MM.1S (cell line): ENCODE measurements at regions not wholly inside any gene's neighbourhood (a gene's known extent, or its start where the extent isn't known, plus 50 kb on each side); places are given as distances from the start of the nearest gene placed in this dataset.

Source experiments
- DNase-seq: peaks from one replicate; pipeline ENCODE4 v3.0.0-alpha.2; 2015
- H2AFZ ChIP-seq: fragments of 300-600 bp; sonication (generic); 2 replicates; pipeline ENCODE4 v1.6.0; 2016; ENCODE audit warnings: antibody characterized with exemption, low read length
- H3F3A ChIP-seq: fragments of 300-600 bp; sonication (generic); 2 replicates; pipeline ENCODE4 v1.6.1; 2016; ENCODE audit warnings: mild to moderate bottlenecking, antibody characterized with exemption, low read length, moderate library complexity, mixed read lengths; ENCODE audit not compliant: insufficient read depth
- H3K27ac ChIP-seq: fragments of 300-600 bp; sonication (generic); 2 replicates; pipeline ENCODE4 v1.5.1; 2016; ENCODE audit warnings: mild to moderate bottlenecking, low read length
- H3K27me3 ChIP-seq: fragments of 300-600 bp; sonication (generic); replicated peaks from 2 replicates; pipeline ENCODE4 v1.6.0; 2016; ENCODE audit warnings: low read length; ENCODE audit not compliant: insufficient read depth
- H3K36me3 ChIP-seq: fragments of 300-600 bp; sonication (generic); replicated peaks from 2 replicates; pipeline ENCODE4 v1.6.1; 2016; ENCODE audit warnings: mild to moderate bottlenecking, low read length, mixed read lengths; ENCODE audit not compliant: insufficient read depth
- H3K4me1 ChIP-seq: fragments of 300-600 bp; sonication (generic); 2 replicates; pipeline ENCODE4 v1.6.1; 2016; ENCODE audit warnings: low read length, mixed read lengths
- H3K4me2 ChIP-seq: fragments of 300-600 bp; sonication (generic); 2 replicates; pipeline ENCODE4 v1.6.0; 2016; ENCODE audit warnings: low read depth, low read length
- H3K4me3 ChIP-seq: fragments of 300-600 bp; sonication (generic); 2 replicates; pipeline ENCODE4 v1.5.1; 2016; ENCODE audit warnings: low read length, mixed read lengths
- H3K79me2 ChIP-seq: fragments of 300-600 bp; sonication (generic); 2 replicates; pipeline ENCODE4 v1.6.1; 2016; ENCODE audit warnings: mixed run types, low read length, mixed read lengths
- H3K9ac ChIP-seq: fragments of 300-600 bp; sonication (generic); 2 replicates; pipeline ENCODE4 v1.6.1; 2016; ENCODE audit warnings: low read length, mixed read lengths
- H3K9me2 ChIP-seq: fragments of 300-600 bp; sonication (generic); replicated peaks from 2 replicates; pipeline ENCODE4 v1.6.1; 2016; ENCODE audit warnings: mild to moderate bottlenecking, low read length, mixed read lengths; ENCODE audit not compliant: insufficient read depth
- H3K9me3 ChIP-seq: fragments of 300-600 bp; sonication (generic); replicated peaks from 2 replicates; pipeline ENCODE4 v1.6.1; 2016; ENCODE audit warnings: mild to moderate bottlenecking, low read length, mixed read lengths; ENCODE audit not compliant: insufficient read depth
- H4K20me1 ChIP-seq: fragments of 300-600 bp; sonication (generic); 2 replicates; pipeline ENCODE4 v1.6.1; 2016; ENCODE audit warnings: mild to moderate bottlenecking, low read length, moderate library complexity, mixed read lengths; ENCODE audit not compliant: insufficient read depth
- EZH2 ChIP-seq: fragments of 300-600 bp; sonication (generic); optimal IDR thresholded peaks from 2 replicates; pipeline ENCODE3; 2017; ENCODE audit warnings: low read depth, mild to moderate bottlenecking, antibody characterized with exemption, low read length, mixed read lengths
- EZH2phosphoT487 ChIP-seq: fragments of 300-600 bp; sonication (generic); IDR thresholded peaks from 2 replicates; pipeline ENCODE4 v1.6.1; 2018; ENCODE audit warnings: antibody characterized with exemption, low read length
- TF ChIP-seq, protein P1 (sequence below): fragments of 300-600 bp; sonication (generic); IDR thresholded peaks from 2 replicates; pipeline ENCODE4 v1.5.1; 2016; ENCODE audit warnings: antibody characterized with exemption, low read length, mixed read lengths

GRCh38 chr4:98803251-98803650 lies 125.7 kb downstream of the EIF4E start:
- Histone ChIP-seq H3K36me3 (no peaks in the 10 kb centered on the region), H3K4me2 (no peak overlapping the region), H3F3A (no peaks in the 10 kb centered on the region), H3K4me3 (no peak overlapping the region), H3K79me2 (no peaks in the 10 kb centered on the region), H3K9me2 (no peaks in the 10 kb centered on the region), H2AFZ (no peak overlapping the region), H3K9ac (no peak overlapping the region), H3K27me3 (no peaks in the 10 kb centered on the region), H4K20me1 (no peaks in the 10 kb centered on the region), H3K27ac (no peak overlapping the region), H3K4me1 (no peaks in the 10 kb centered on the region), H3K9me3 (no peaks in the 10 kb centered on the region)
- TF ChIP-seq EZH2: no peak
- no peak for TF ChIP-seq EZH2phosphoT487
- TF ChIP-seq, protein P1, sequence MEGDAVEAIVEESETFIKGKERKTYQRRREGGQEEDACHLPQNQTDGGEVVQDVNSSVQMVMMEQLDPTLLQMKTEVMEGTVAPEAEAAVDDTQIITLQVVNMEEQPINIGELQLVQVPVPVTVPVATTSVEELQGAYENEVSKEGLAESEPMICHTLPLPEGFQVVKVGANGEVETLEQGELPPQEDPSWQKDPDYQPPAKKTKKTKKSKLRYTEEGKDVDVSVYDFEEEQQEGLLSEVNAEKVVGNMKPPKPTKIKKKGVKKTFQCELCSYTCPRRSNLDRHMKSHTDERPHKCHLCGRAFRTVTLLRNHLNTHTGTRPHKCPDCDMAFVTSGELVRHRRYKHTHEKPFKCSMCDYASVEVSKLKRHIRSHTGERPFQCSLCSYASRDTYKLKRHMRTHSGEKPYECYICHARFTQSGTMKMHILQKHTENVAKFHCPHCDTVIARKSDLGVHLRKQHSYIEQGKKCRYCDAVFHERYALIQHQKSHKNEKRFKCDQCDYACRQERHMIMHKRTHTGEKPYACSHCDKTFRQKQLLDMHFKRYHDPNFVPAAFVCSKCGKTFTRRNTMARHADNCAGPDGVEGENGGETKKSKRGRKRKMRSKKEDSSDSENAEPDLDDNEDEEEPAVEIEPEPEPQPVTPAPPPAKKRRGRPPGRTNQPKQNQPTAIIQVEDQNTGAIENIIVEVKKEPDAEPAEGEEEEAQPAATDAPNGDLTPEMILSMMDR: no peak
- DNase-seq: no peak

DNA sequence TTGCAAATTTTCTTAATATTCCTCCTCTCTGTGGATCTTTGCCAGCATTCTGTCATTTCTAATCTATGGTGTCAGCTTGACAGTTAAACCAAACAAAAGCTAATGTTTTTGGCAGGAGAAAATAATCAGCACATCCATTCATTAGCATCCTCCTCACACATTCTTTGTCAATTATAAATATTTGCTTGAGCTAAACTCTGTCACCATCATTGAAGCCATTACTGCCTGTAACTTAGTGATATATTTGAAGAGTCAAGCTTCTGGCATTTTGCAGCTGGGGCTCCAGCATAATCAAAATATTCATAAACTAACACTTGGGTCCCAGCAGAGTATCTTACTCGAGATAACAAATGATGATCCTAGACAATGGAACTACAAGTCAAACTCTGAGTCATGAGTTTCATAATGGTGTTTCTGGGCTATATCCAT lies 126.1 kb downstream of the EIF4E start:
- Histone ChIP-seq H3F3A (no peaks in the 10 kb centered on the region), H4K20me1 (no peaks in the 10 kb centered on the region), H3K9me3 (no peaks in the 10 kb centered on the region), H3K4me3 (no peak overlapping the region), H3K9ac (no peak overlapping the region), H3K27me3 (no peaks in the 10 kb centered on the region), H3K4me1 (no peaks in the 10 kb centered on the region), H3K36me3 (no peaks in the 10 kb centered on the region), H3K27ac (no peak overlapping the region), H3K79me2 (no peaks in the 10 kb centered on the region), H3K9me2 (no peaks in the 10 kb centered on the region), H2AFZ (no peak overlapping the region), H3K4me2 (no peak overlapping the region)
- no peak for DNase-seq
- TF ChIP-seq EZH2phosphoT487: no peak
- TF ChIP-seq EZH2: no peak
- TF ChIP-seq, protein P1: no peak

DNA sequence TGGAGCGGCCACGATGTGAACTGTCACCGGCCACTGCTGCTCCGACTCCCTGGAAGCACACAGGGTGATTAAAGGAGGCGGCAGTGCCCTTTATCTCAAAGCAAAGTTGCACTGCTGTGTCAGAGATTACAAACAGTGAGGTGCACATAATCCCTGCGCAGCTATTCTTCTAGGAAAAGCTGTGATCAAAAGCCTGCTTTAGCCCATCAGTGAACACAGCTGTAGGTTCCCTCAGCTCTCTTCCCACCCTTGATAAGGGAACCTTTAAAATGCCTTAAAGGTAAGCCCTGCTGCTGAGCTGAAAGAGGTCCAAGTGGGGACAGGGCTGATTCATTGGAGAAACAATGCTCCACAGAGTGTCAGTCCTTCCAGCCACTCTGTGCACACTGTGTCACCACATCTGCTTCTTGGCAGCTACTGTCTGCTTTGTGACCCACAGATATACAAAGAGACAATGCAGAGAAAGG lies 127.6 kb downstream of the EIF4E start:
- no peaks in the 10 kb centered on the region for H3F3A ChIP-seq
- no peak overlapping the region for H3K27ac ChIP-seq
- no peak for TF ChIP-seq EZH2phosphoT487
- no peaks in the 10 kb centered on the region for H4K20me1 ChIP-seq
- H3K4me1 ChIP-seq: no peaks in the 10 kb centered on the region
- no peaks in the 10 kb centered on the region for H3K36me3 ChIP-seq
- H3K9me3 ChIP-seq: no peaks in the 10 kb centered on the region
- no peaks in the 10 kb centered on the region for H3K27me3 ChIP-seq
- no peaks in the 10 kb centered on the region for H3K9me2 ChIP-seq
- H3K79me2 ChIP-seq: no peaks in the 10 kb centered on the region
- no peak overlapping the region for H3K4me2 ChIP-seq
- DNase-seq: no peak
- H2AFZ ChIP-seq: no peak overlapping the region
- H3K4me3 ChIP-seq: no peak overlapping the region
- no peak overlapping the region for H3K9ac ChIP-seq

DNA sequence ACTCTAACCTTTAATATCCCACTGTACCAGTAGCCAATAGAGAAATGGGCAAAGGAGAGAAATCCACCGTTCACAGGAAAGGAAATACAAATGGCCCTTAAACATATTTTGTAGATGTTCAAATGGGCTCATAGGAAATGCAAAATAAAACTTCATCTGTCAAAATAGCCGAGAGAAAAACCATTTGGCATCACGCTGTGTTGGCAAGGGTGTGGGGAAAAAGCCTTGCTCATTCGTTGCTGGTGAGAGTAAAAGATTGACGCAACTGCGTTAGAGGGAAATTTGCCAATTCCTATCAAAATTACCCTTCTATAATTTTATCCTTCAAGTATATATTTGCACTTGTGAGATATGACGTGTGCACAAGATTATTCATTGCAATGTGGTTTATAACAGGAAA lies 131.9 kb downstream of the EIF4E start:
- no peaks in the 10 kb centered on the region for H3K27me3 ChIP-seq
- TF ChIP-seq, protein P1: no peak
- TF ChIP-seq EZH2phosphoT487 (no peak), EZH2 (no peak)
- H3K36me3 ChIP-seq: no peaks in the 10 kb centered on the region
- H3K9ac ChIP-seq: no peak overlapping the region
- no peaks in the 10 kb centered on the region for H3K79me2 ChIP-seq
- H3K4me1 ChIP-seq: no peaks in the 10 kb centered on the region
- no peaks in the 10 kb centered on the region for H3F3A ChIP-seq
- no peaks in the 10 kb centered on the region for H4K20me1 ChIP-seq
- no peak overlapping the region for H3K27ac ChIP-seq
- H3K9me2 ChIP-seq: no peaks in the 10 kb centered on the region
- no peaks in the 10 kb centered on the region for H3K9me3 ChIP-seq
- H3K4me2 ChIP-seq: no peak overlapping the region
- DNase-seq: no peak
- H3K4me3 ChIP-seq: no peak overlapping the region
- no peak overlapping the region for H2AFZ ChIP-seq
